ENCODE measurements at regions not wholly inside any gene's neighbourhood (a gene's known extent, or its start where the extent isn't known, plus 50 kb on each side); places are given as distances from the start of the nearest gene placed in this dataset.

- DNase-seq, result no peak
These were observed 100.5 kb upstream of the NRP1 start for GRCh38 chr10:33434933-33435332.

- no peak for DNase-seq
These were observed 94.2 kb upstream of the NRP1 start for GRCh38 chr10:33428682-33429081.

- DNase-seq, result no peak
These were observed 88.7 kb upstream of the NRP1 start for GRCh38 chr10:33423154-33423529.

- DNase-seq, result no peak
These were observed 88.1 kb upstream of the NRP1 start for GRCh38 chr10:33422471-33423153.

GRCh38 chr10:33421789-33422462 lies 87.5 kb upstream of the NRP1 start:
- no peak for DNase-seq

GRCh38 chr10:33419311-33419710 lies 84.8 kb upstream of the NRP1 start:
- no peak for DNase-seq

GRCh38 chr10:33418301-33418700 lies 83.8 kb upstream of the NRP1 start:
- DNase-seq, result no peak

- DNase-seq, result no peak
These were observed 82.2 kb upstream of the NRP1 start for GRCh38 chr10:33416691-33417090.

- DNase-seq, result no peak
These were observed 81.7 kb upstream of the NRP1 start for GRCh38 chr10:33416209-33416608.

GRCh38 chr10:33414841-33415240 lies 80.4 kb upstream of the NRP1 start:
- no peak for DNase-seq

GRCh38 chr10:33412653-33413361 lies 78.3 kb upstream of the NRP1 start:
- DNase-seq, result no peak

- no peak for DNase-seq
These were observed 77.8 kb upstream of the NRP1 start for GRCh38 chr10:33412241-33412640.

- DNase-seq, result no peak
These were observed 76.4 kb upstream of the NRP1 start for GRCh38 chr10:33410860-33411234.

GRCh38 chr10:33410096-33410859 lies 75.8 kb upstream of the NRP1 start:
- DNase-seq, result no peak

GRCh38 chr10:33406596-33406995 lies 72.1 kb upstream of the NRP1 start:
- no peak for DNase-seq

- no peak for DNase-seq
These were observed 68.0 kb upstream of the NRP1 start for GRCh38 chr10:33402220-33403073.

GRCh38 chr10:33401300-33401699 lies 66.8 kb upstream of the NRP1 start:
- no peak for DNase-seq

- no peak for DNase-seq
These were observed 64.3 kb upstream of the NRP1 start for GRCh38 chr10:33398796-33399195.

GRCh38 chr10:33396938-33397337 lies 62.5 kb upstream of the NRP1 start:
- DNase-seq, result no peak

- DNase-seq, result no peak
These were observed 61.8 kb upstream of the NRP1 start for GRCh38 chr10:33396279-33396678.

- no peak for DNase-seq
These were observed 60.7 kb upstream of the NRP1 start for GRCh38 chr10:33395201-33395600.

GRCh38 chr10:33392706-33393105 lies 58.2 kb upstream of the NRP1 start:
- DNase-seq, result no peak

All from stimulated activated CD4-positive, alpha-beta T cell treated with anti-CD3 and anti-CD28 coated beads, Interleukin-12 subunit alpha, Interleukin-12 subunit beta, amount 100 ng/mL, for 4 hours (primary cell).